ENCODE measurements at regions not wholly inside any gene's neighbourhood (a gene's known extent, or its start where the extent isn't known, plus 50 kb on each side); places are given as distances from the start of the nearest gene placed in this dataset.

GRCh38 chr2:237153181-237153580, 67.5 kb downstream of the COPS8 start:
- TF ChIP-seq SRF (CRISPR knock-in tag; IDR thresholded peaks at IDR 0.05) (no peak), SMAD3 (CRISPR knock-in tag; conservative IDR thresholded peaks at IDR 0.05) (no peak), CCAR2 (IDR thresholded peaks at IDR 0.05; ENCODE audit: low read depth, low read length) (no peak), CTCF (IDR thresholded peaks at IDR 0.05 in 2 of 3, conservative IDR thresholded peaks at IDR 0.05 in 1 of 3; ENCODE audit: insufficient read depth in 2 of 3, low read depth in 1 of 3, low read length in 3 of 3) (no peak), YY1 (IDR thresholded peaks at IDR 0.05; ENCODE audit: borderline replicate concordance in 1 of 3, control insufficient read depth in 1 of 3, extremely low read depth in 1 of 3, insufficient read depth in 3 of 3, insufficient read length in 1 of 3, insufficient replicate concordance in 2 of 3, low read depth in 1 of 3, low read length in 2 of 3) (no peak), GATAD2A (IDR thresholded peaks at IDR 0.05) (no peak), ETS1 (conservative IDR thresholded peaks at IDR 0.05; ENCODE audit: control insufficient read depth, low read depth, low read length) (no peak), RNF2 (IDR thresholded peaks at IDR 0.05) (no peak), RBFOX2 (IDR thresholded peaks at IDR 0.05; ENCODE audit: low read depth, low read length) (no peak)
